Lower leg skin (tissue), 4 donors: ENCODE measurements at regions not wholly inside any gene's neighbourhood (a gene's known extent, or its start where the extent isn't known, plus 50 kb on each side); places are given as distances from the start of the nearest gene placed in this dataset.
"Not testable (repeated sequence)": the region's sequence is repeated elsewhere in the genome, so short reads cannot be mapped to it uniquely, and the experiment has no call there.

Experiments used
- DNase-seq, 2 donors: peaks; one replicate each; pipeline ENCODE4 v3.0.0-alpha.2; 2019; ENCODE audit warnings: low spot score in 2 of 2
- H3K4me3 ChIP-seq: fragments of 200-600 bp; sonication (generic); 2 replicates; pipeline ENCODE4 v1.5.1; 2017; ENCODE audit warnings: mild to moderate bottlenecking, low read depth; ENCODE audit not compliant: poor library complexity, severe bottlenecking
- POLR2A ChIP-seq, 2 donors: fragments of 450-650 bp; IDR thresholded peaks; one replicate each; pipeline ENCODE4 v1.6.1; 2016 to 2017; ENCODE audit warnings: antibody characterized with exemption in 2 of 2, mild to moderate bottlenecking in 1 of 2, moderate library complexity in 1 of 2
- WGBS, 2 donors: methylation state at CpG; one replicate each; pipeline ENCODE4 v1.1.5; 2018; 5-methylcytosine and 5-hydroxymethylcytosine counted together
- intact Hi-C: fragments of 100-400 bp; cut with DNase I; formaldehyde crosslinking; loops from one replicate; pipeline ENCODE4 v1.15.0; 2023; ENCODE audit warnings: low total_unique reads
- TF ChIP-seq, protein P1 (sequence below), 3 donors: fragments of 450-650 bp; IDR thresholded peaks; one replicate each; pipeline ENCODE4 v1.5.1; 2016; ENCODE audit warnings: antibody characterized with exemption in 3 of 3, mild to moderate bottlenecking in 3 of 3, moderate library complexity in 2 of 3

- TF ChIP-seq, protein P1, sequence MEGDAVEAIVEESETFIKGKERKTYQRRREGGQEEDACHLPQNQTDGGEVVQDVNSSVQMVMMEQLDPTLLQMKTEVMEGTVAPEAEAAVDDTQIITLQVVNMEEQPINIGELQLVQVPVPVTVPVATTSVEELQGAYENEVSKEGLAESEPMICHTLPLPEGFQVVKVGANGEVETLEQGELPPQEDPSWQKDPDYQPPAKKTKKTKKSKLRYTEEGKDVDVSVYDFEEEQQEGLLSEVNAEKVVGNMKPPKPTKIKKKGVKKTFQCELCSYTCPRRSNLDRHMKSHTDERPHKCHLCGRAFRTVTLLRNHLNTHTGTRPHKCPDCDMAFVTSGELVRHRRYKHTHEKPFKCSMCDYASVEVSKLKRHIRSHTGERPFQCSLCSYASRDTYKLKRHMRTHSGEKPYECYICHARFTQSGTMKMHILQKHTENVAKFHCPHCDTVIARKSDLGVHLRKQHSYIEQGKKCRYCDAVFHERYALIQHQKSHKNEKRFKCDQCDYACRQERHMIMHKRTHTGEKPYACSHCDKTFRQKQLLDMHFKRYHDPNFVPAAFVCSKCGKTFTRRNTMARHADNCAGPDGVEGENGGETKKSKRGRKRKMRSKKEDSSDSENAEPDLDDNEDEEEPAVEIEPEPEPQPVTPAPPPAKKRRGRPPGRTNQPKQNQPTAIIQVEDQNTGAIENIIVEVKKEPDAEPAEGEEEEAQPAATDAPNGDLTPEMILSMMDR (IDR thresholded peaks at IDR 0.05), result no peak
- no peak for TF ChIP-seq POLR2A (IDR thresholded peaks at IDR 0.05)
- intact Hi-C loops, result no loop called here
- 74 to 83% methylated on average over 3 of the region's 3 CpGs for WGBS, 2 donors
- H3K4me3 ChIP-seq, result no peak overlapping the region
- DNase-seq, result no peak
These were observed 774.7 kb downstream of the TMTC2 start for GRCh38 chr12:83461336-83461935.

DNA sequence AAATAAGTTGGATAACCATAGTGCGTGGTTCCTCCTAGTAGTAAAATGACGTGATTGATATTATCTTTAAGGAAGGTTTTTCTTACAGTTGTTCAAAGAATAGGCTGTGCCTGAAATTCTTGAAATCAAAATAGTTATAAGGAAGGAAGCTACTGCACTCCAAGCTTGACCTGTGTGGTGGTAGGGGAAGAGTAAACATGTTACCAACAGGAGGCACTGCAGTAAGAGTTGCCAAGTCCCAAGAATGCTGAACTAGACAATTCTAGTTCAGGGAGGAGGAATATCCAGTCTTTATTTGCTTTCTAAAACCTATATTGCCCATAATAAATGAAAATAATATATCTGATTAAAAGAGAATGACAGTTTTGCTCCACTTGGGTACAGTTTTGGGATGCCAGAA lies 764.5 kb downstream of the TMTC2 start:
- no peak for TF ChIP-seq POLR2A (IDR thresholded peaks at IDR 0.05)
- TF ChIP-seq, protein P1 (IDR thresholded peaks at IDR 0.05), result no peak
- intact Hi-C loops, result no loop called here
- no peak overlapping the region for H3K4me3 ChIP-seq
- no peak for DNase-seq
- WGBS, 2 donors, result 84 to 85% methylated on average over 2 of the region's 2 CpGs

DNA sequence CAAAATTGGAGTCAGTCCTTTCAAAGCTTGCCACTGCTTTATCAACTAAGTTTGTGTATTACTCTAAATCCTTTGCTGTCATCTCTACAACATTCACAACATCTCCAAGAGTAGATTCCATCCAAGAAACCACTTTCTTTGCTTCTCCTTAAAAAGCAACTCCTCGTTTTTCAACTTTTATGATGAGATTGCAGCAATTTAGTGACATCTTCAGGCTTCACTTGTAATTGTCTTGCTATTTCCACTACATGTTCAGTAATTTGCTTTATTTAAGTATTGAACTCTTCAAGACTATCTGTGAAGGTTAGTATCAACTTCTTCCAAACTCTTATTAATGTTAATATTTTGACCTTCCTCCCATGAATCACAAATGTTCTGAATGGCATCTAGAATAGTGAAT lies 747.9 kb downstream of the TMTC2 start:
- intact Hi-C loops, result no loop called here
- 38 to 40% methylated on average over 1 of the region's 1 CpG for WGBS, 2 donors
- H3K4me3 ChIP-seq, result no peak overlapping the region
- TF ChIP-seq, protein P1 (IDR thresholded peaks at IDR 0.05), result no peak
- TF ChIP-seq POLR2A (IDR thresholded peaks at IDR 0.05), result no peak
- DNase-seq, result no peak

- no peak for TF ChIP-seq POLR2A (IDR thresholded peaks at IDR 0.05)
- TF ChIP-seq, protein P1 (IDR thresholded peaks at IDR 0.05), result no peak
- H3K4me3 ChIP-seq, result no peak overlapping the region
- intact Hi-C loops, result no loop called here
- WGBS, 2 donors, result 93 to 96% methylated on average over 3 of the region's 3 CpGs
- no peak for DNase-seq
These were observed 745.5 kb downstream of the TMTC2 start for GRCh38 chr12:83432176-83432719.

GRCh38 chr12:83427586-83428136 lies 741.0 kb downstream of the TMTC2 start:
- 88 to 90% methylated on average over 2 of the region's 2 CpGs for WGBS, 2 donors
- H3K4me3 ChIP-seq, DNase-seq, intact Hi-C loops: not testable (repeated sequence)

DNA sequence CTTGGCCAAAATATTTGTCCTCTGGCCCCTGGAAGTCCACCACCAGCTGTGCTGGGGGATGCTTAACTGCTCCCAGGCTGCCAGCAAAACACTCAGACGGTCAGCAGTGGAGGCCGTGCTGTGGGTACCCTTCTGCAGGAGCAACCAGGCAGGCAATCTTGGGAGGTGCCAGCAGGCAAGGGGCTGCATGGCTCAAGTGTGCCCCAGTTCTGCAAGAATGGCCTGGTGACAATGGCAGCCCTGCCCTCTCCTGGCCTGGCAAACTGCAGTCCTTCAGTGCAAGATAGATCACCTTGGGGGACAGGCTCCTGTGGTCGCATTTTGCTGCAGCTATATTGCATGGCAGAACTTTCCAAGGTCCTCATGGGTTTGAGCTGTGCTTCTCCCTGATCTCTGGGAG lies 728.3 kb downstream of the TMTC2 start:
- 97 to 100% methylated on average over 3 of the region's 3 CpGs for WGBS, 2 donors
- H3K4me3 ChIP-seq, result no peak overlapping the region
- TF ChIP-seq POLR2A (IDR thresholded peaks at IDR 0.05), result no peak
- TF ChIP-seq, protein P1 (IDR thresholded peaks at IDR 0.05), result no peak
- intact Hi-C loops, result no loop called here
- no peak for DNase-seq
